HG03095 (cell line): ENCODE measurements at regions not wholly inside any gene's neighbourhood (a gene's known extent, or its start where the extent isn't known, plus 50 kb on each side); places are given as distances from the start of the nearest gene placed in this dataset.
"Not testable (repeated sequence)": the region's sequence is repeated elsewhere in the genome, so short reads cannot be mapped to it uniquely, and the experiment has no call there.

ENCODE experiments used
- ATAC-seq: cut with Tn5 transposase; IDR thresholded peaks from one replicate; pipeline ENCODE4 v1.9.1; 2021; ENCODE audit warnings: moderate library complexity; ENCODE audit not compliant: unreplicated experiment

GRCh38 chr5:114148253-114148652 is 213.6 kb upstream of the KCNN2 start:
- no peak for ATAC-seq

- not testable (repeated sequence) for ATAC-seq
Measured at GRCh38 chr5:114148728-114149127, 213.1 kb upstream of the KCNN2 start.

GRCh38 chr5:114152656-114153360 is 209.1 kb upstream of the KCNN2 start:
- no peak for ATAC-seq

- ATAC-seq, result no peak
Measured at GRCh38 chr5:114153392-114153791, 208.5 kb upstream of the KCNN2 start.

GRCh38 chr5:114153833-114154232 is 208.0 kb upstream of the KCNN2 start:
- ATAC-seq, result no peak

GRCh38 chr5:114166081-114166480 is 195.8 kb upstream of the KCNN2 start:
- ATAC-seq, result no peak

GRCh38 chr5:114174131-114174530 is 187.7 kb upstream of the KCNN2 start:
- ATAC-seq, result no peak

- ATAC-seq, result no peak
Measured at GRCh38 chr5:114174837-114175236, 187.0 kb upstream of the KCNN2 start.

- no peak for ATAC-seq
Measured at GRCh38 chr5:114176356-114176755, 185.5 kb upstream of the KCNN2 start.

- no peak for ATAC-seq
Measured at GRCh38 chr5:114179134-114179533, 182.7 kb upstream of the KCNN2 start.

- no peak for ATAC-seq
Measured at GRCh38 chr5:114184006-114184405, 177.9 kb upstream of the KCNN2 start.

- no peak for ATAC-seq
Measured at GRCh38 chr5:114185274-114185673, 176.6 kb upstream of the KCNN2 start.

- ATAC-seq, result no peak
Measured at GRCh38 chr5:114191441-114191840, 170.4 kb upstream of the KCNN2 start.

GRCh38 chr5:114192108-114192507 is 169.8 kb upstream of the KCNN2 start:
- no peak for ATAC-seq

- ATAC-seq, result no peak
Measured at GRCh38 chr5:114201332-114201731, 160.5 kb upstream of the KCNN2 start.

GRCh38 chr5:114204923-114205322 is 156.9 kb upstream of the KCNN2 start:
- no peak for ATAC-seq

- ATAC-seq, result no peak
Measured at GRCh38 chr5:114206640-114207039, 155.2 kb upstream of the KCNN2 start.

- no peak for ATAC-seq
Measured at GRCh38 chr5:114207615-114208014, 154.3 kb upstream of the KCNN2 start.

GRCh38 chr5:114208120-114208519 is 153.8 kb upstream of the KCNN2 start:
- ATAC-seq, result no peak

GRCh38 chr5:114208588-114208987 is 153.3 kb upstream of the KCNN2 start:
- ATAC-seq, result no peak

- ATAC-seq, result no peak
Measured at GRCh38 chr5:114210662-114211061, 151.2 kb upstream of the KCNN2 start.

- no peak for ATAC-seq
Measured at GRCh38 chr5:114221807-114222206, 140.1 kb upstream of the KCNN2 start.

GRCh38 chr5:114223866-114224265 is 138.0 kb upstream of the KCNN2 start:
- ATAC-seq, result no peak
